Mammary epithelial cell (primary cell): ENCODE measurements at regions not wholly inside any gene's neighbourhood (a gene's known extent, or its start where the extent isn't known, plus 50 kb on each side); places are given as distances from the start of the nearest gene placed in this dataset.

Experiments used
- EZH2 ChIP-seq: IDR thresholded peaks from 2 replicates; pipeline ENCODE4 v1.6.1; 2012; ENCODE audit warnings: low read length, inconsistent platforms, borderline replicate concordance
- TF ChIP-seq, protein P1 (sequence below), 2 donors: IDR thresholded peaks in 1 of 2; conservative IDR thresholded peaks in 1 of 2; 2 replicates each; pipeline ENCODE4 v1.5.1; 2011 to 2012; ENCODE audit warnings: inconsistent platforms in 2 of 2, low read length in 2 of 2, mild to moderate bottlenecking in 2 of 2, control low read depth in 1 of 2, low read depth in 1 of 2; ENCODE audit not compliant: insufficient read depth in 1 of 2; ENCODE audit errors: extremely low read depth in 1 of 2

DNA sequence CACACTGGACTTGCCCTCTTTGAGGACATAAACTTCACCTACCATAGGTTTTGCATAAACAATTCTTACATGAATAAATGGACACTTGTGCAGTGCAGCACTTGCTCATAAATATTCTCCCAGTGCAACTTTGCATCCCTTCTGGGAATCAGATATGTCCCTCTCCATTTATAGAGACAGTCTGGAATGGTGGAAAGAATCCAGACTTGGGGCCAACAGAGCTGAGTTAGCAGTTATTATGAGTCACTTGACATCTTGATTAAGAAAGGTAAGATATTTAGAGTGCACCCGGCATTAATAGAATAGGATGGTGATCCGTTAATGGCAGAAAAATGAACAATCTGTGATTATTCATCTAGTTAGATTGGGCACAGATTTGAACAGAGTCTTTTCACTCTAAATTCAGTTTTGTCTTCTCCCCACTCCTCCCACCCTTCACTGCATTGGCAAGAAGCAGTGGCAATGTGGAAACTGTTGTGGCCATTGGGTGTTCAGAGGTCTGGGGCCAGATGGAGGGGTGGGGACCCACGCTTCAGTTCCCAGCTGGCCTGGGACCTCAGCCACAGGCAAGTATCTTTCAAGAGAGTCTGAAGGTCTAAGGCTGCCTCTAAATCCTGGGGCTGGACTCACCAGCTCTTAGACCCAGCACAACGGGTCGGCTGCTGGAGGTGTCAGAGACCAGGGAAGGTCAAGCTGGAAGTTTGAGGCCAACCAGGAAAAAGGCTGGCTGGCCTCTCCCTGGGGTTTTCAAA is 58.9 kb upstream of the KY start:
- TF ChIP-seq, protein P1, sequence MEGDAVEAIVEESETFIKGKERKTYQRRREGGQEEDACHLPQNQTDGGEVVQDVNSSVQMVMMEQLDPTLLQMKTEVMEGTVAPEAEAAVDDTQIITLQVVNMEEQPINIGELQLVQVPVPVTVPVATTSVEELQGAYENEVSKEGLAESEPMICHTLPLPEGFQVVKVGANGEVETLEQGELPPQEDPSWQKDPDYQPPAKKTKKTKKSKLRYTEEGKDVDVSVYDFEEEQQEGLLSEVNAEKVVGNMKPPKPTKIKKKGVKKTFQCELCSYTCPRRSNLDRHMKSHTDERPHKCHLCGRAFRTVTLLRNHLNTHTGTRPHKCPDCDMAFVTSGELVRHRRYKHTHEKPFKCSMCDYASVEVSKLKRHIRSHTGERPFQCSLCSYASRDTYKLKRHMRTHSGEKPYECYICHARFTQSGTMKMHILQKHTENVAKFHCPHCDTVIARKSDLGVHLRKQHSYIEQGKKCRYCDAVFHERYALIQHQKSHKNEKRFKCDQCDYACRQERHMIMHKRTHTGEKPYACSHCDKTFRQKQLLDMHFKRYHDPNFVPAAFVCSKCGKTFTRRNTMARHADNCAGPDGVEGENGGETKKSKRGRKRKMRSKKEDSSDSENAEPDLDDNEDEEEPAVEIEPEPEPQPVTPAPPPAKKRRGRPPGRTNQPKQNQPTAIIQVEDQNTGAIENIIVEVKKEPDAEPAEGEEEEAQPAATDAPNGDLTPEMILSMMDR (conservative IDR thresholded peaks at IDR 0.05 in 1 of 2, IDR thresholded peaks at IDR 0.05 in 1 of 2; ENCODE audit: extremely low read depth in 1 of 2, insufficient read depth in 1 of 2, low read depth in 1 of 2, low read length in 2 of 2), result no peak
- TF ChIP-seq EZH2, result no peak
